ENCODE measurements at regions not wholly inside any gene's neighbourhood (a gene's known extent, or its start where the extent isn't known, plus 50 kb on each side); places are given as distances from the start of the nearest gene placed in this dataset.
"Not testable (repeated sequence)": the region's sequence is repeated elsewhere in the genome, so short reads cannot be mapped to it uniquely, and the experiment has no call there.

DNA sequence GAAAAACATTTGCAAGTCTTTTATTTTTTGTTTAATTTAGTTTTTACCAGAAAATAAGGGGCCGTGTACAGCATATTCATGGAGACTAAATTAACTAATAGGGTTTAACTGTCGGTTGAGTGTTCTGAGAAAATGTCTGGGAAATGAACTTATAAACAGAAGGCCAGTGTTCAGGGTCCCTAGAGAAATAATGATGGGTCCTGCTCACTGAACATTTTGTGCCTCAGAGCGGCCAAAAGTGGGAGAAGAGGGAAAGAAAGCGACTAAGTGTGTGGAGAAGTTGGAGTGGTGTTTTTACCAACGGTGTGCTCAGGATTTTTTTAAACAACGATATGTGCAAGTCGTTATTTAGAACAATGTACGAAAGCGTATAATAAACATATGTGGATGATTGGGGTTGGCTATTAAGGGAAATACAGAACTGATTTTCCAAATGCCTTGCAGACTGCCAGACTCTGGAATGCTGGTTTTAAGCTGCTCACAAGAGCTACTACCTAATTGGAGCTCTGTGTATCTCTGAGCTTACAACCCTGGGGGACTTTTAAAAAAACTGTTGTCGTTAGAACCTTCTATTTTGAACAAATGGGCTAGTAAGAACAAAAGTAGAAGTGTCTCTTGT lies 166.7 kb downstream of the SLC38A4 start:
- Histone ChIP-seq H3K36me3 (ENCODE audit: control insufficient read depth, insufficient read depth, low read length) (no peaks in the 10 kb centered on the region), H3K4me3 (ENCODE audit: low read length) (no peak overlapping the region), H3K27me3 (ENCODE audit: control insufficient read depth, insufficient read depth, low read length) (no peaks in the 10 kb centered on the region), H3K9me3 (replicated peaks; ENCODE audit: control insufficient read depth, low read depth, low read length) (no peaks in the 10 kb centered on the region), H3K27ac (ENCODE audit: low read length) (peak overlapping the region; percentile 64), H3K4me1 (ENCODE audit: control insufficient read depth, insufficient read depth, low read length) (peaks cover 2% of the 10 kb centered on the region)
- WGBS (ENCODE audit: insufficient coverage), result 28% methylated on average over 8 of the region's 10 CpGs
- DNase-seq, result peak; percentile 47

GRCh38 chr12:46657453-46658411 lies 168.1 kb downstream of the SLC38A4 start:
- DNase-seq, result no peak
- no CpG with 5 or more reads among the region's 4 CpGs for WGBS (ENCODE audit: insufficient coverage)
- no peak overlapping the region for H3K27ac ChIP-seq (ENCODE audit: low read length)
- no peaks in the 10 kb centered on the region for H3K36me3 ChIP-seq (ENCODE audit: control insufficient read depth, insufficient read depth, low read length)
- H3K27me3 ChIP-seq (ENCODE audit: control insufficient read depth, insufficient read depth, low read length), result no peaks in the 10 kb centered on the region
- no peak overlapping the region for H3K4me3 ChIP-seq (ENCODE audit: low read length)
- no peaks in the 10 kb centered on the region for H3K9me3 ChIP-seq (replicated peaks; ENCODE audit: control insufficient read depth, low read depth, low read length)
- peaks cover 2% of the 10 kb centered on the region for H3K4me1 ChIP-seq (ENCODE audit: control insufficient read depth, insufficient read depth, low read length)

DNA sequence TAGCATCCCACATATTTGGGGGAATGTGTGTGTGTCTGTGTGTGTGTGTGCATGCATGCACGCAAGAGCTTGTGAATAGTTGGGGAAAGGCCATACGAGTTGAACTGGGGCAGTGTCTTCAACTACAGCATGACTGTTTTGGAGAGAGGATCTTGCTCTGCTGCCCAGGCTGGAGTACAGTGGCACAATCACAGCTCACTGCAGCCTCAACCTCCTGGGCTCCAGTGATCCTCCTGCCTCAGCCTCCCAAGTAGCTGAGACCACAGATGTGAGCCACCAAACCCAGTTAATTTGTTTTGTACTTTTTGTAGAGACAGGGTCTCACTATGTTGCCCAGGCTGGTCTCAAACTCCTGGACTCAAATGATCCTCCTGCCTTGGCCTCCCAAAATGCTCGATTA lies 169.8 kb downstream of the SLC38A4 start:
- 100% methylated on average over 1 of the region's 3 CpGs for WGBS (ENCODE audit: insufficient coverage)
- H3K36me3 ChIP-seq (ENCODE audit: control insufficient read depth, insufficient read depth, low read length); H3K27me3 ChIP-seq (ENCODE audit: control insufficient read depth, insufficient read depth, low read length); DNase-seq; H3K27ac ChIP-seq (ENCODE audit: low read length); H3K4me1 ChIP-seq (ENCODE audit: control insufficient read depth, insufficient read depth, low read length); H3K9me3 ChIP-seq (replicated peaks; ENCODE audit: control insufficient read depth, low read depth, low read length); H3K4me3 ChIP-seq (ENCODE audit: low read length): not testable (repeated sequence)

DNA sequence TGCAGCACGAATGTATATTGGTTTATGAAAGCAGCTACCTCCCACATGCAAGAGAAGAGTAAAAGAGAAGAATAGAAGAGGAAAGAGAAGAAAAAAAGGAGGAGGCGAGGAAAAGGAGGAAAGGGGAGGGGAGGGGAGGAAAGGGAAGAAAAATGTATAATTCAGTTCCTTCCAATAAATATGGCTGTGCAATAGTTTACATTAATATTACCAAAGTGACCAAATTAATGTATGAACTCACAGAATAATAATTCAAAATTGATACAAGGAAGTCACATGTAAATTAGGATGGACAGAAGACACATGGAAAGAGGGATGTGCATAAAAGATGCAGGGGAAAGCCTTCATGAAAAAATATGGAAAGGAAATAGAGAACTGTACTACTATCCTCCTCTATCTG lies 172.5 kb downstream of the SLC38A4 start:
- Histone ChIP-seq H3K4me1 (ENCODE audit: control insufficient read depth, insufficient read depth, low read length) (no peaks in the 10 kb centered on the region), H3K9me3 (replicated peaks; ENCODE audit: control insufficient read depth, low read depth, low read length) (no peaks in the 10 kb centered on the region), H3K36me3 (ENCODE audit: control insufficient read depth, insufficient read depth, low read length) (no peaks in the 10 kb centered on the region), H3K27me3 (ENCODE audit: control insufficient read depth, insufficient read depth, low read length) (no peaks in the 10 kb centered on the region), H3K27ac (ENCODE audit: low read length) (no peak overlapping the region), H3K4me3 (ENCODE audit: low read length) (no peak overlapping the region)
- WGBS (ENCODE audit: insufficient coverage), result no CpG with 5 or more reads among the region's 2 CpGs
- DNase-seq, result no peak

GRCh38 chr12:46652692-46653091 lies 173.1 kb downstream of the SLC38A4 start:
- no peak for DNase-seq
- Histone ChIP-seq H3K27ac (ENCODE audit: low read length) (no peak overlapping the region), H3K4me1 (ENCODE audit: control insufficient read depth, insufficient read depth, low read length) (no peaks in the 10 kb centered on the region), H3K4me3 (ENCODE audit: low read length) (no peak overlapping the region), H3K36me3 (ENCODE audit: control insufficient read depth, insufficient read depth, low read length) (no peaks in the 10 kb centered on the region), H3K9me3 (replicated peaks; ENCODE audit: control insufficient read depth, low read depth, low read length) (no peaks in the 10 kb centered on the region), H3K27me3 (ENCODE audit: control insufficient read depth, insufficient read depth, low read length) (no peaks in the 10 kb centered on the region)

GRCh38 chr12:46650688-46651087 lies 175.1 kb downstream of the SLC38A4 start:
- no peaks in the 10 kb centered on the region for H3K27me3 ChIP-seq (ENCODE audit: control insufficient read depth, insufficient read depth, low read length)
- H3K36me3 ChIP-seq (ENCODE audit: control insufficient read depth, insufficient read depth, low read length), result no peaks in the 10 kb centered on the region
- no peak overlapping the region for H3K4me3 ChIP-seq (ENCODE audit: low read length)
- WGBS (ENCODE audit: insufficient coverage), result no CpG with 5 or more reads among the region's 4 CpGs
- H3K4me1 ChIP-seq (ENCODE audit: control insufficient read depth, insufficient read depth, low read length), result no peaks in the 10 kb centered on the region
- H3K9me3 ChIP-seq (replicated peaks; ENCODE audit: control insufficient read depth, low read depth, low read length), result no peaks in the 10 kb centered on the region
- no peak overlapping the region for H3K27ac ChIP-seq (ENCODE audit: low read length)
- DNase-seq, result no peak

GRCh38 chr12:46649433-46649832 lies 176.4 kb downstream of the SLC38A4 start:
- DNase-seq, result no peak
- Histone ChIP-seq H3K36me3 (ENCODE audit: control insufficient read depth, insufficient read depth, low read length) (no peaks in the 10 kb centered on the region), H3K9me3 (replicated peaks; ENCODE audit: control insufficient read depth, low read depth, low read length) (no peaks in the 10 kb centered on the region), H3K27me3 (ENCODE audit: control insufficient read depth, insufficient read depth, low read length) (no peaks in the 10 kb centered on the region), H3K27ac (ENCODE audit: low read length) (no peak overlapping the region), H3K4me1 (ENCODE audit: control insufficient read depth, insufficient read depth, low read length) (no peaks in the 10 kb centered on the region), H3K4me3 (ENCODE audit: low read length) (no peak overlapping the region)
- no CpG with 5 or more reads among the region's 4 CpGs for WGBS (ENCODE audit: insufficient coverage)

GRCh38 chr12:46647034-46647433 lies 178.8 kb downstream of the SLC38A4 start:
- Histone ChIP-seq H3K36me3 (ENCODE audit: control insufficient read depth, insufficient read depth, low read length) (no peaks in the 10 kb centered on the region), H3K4me1 (ENCODE audit: control insufficient read depth, insufficient read depth, low read length) (no peaks in the 10 kb centered on the region), H3K27me3 (ENCODE audit: control insufficient read depth, insufficient read depth, low read length) (no peaks in the 10 kb centered on the region), H3K27ac (ENCODE audit: low read length) (no peak overlapping the region), H3K9me3 (replicated peaks; ENCODE audit: control insufficient read depth, low read depth, low read length) (peaks cover under 1% of the 10 kb centered on the region), H3K4me3 (ENCODE audit: low read length) (no peak overlapping the region)
- WGBS (ENCODE audit: insufficient coverage), result no CpG with 5 or more reads among the region's 2 CpGs
- DNase-seq, result no peak

DNA sequence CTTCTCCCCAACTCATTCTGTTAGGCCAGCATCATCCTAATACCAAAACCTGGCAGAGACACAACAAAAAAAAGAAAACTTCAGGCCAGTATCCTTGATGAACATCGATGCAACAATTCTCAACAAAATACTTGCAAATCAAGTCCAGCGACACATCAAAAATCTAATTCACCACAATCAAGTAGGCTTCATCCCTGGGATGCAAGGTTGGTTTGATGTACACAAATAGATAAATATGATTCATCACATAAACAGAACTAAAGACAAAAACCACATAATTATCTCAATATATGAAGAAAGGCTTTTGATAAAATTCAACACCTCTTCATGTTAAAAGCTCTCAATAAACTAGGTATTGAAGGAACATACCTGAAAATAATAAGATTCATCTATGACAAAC lies 184.1 kb downstream of the SLC38A4 start:
- H3K27ac ChIP-seq (ENCODE audit: low read length); DNase-seq; H3K4me1 ChIP-seq (ENCODE audit: control insufficient read depth, insufficient read depth, low read length); H3K27me3 ChIP-seq (ENCODE audit: control insufficient read depth, insufficient read depth, low read length); H3K4me3 ChIP-seq (ENCODE audit: low read length); H3K36me3 ChIP-seq (ENCODE audit: control insufficient read depth, insufficient read depth, low read length): not testable (repeated sequence)
- no CpG with 5 or more reads among the region's 2 CpGs for WGBS (ENCODE audit: insufficient coverage)
- H3K9me3 ChIP-seq (replicated peaks; ENCODE audit: control insufficient read depth, low read depth, low read length), result peaks cover 18% of the 10 kb centered on the region

GRCh38 chr12:46635818-46636217 lies 190.0 kb downstream of the SLC38A4 start:
- no peaks in the 10 kb centered on the region for H3K36me3 ChIP-seq (ENCODE audit: control insufficient read depth, insufficient read depth, low read length)

More at GRCh38 chr12:46635818-46636217, 190.0 kb downstream of the SLC38A4 start:
- Histone ChIP-seq H3K4me3 (ENCODE audit: low read length) (no peak overlapping the region), H3K27me3 (ENCODE audit: control insufficient read depth, insufficient read depth, low read length) (no peaks in the 10 kb centered on the region), H3K9me3 (replicated peaks; ENCODE audit: control insufficient read depth, low read depth, low read length) (peaks cover 14% of the 10 kb centered on the region), H3K27ac (ENCODE audit: low read length) (no peak overlapping the region), H3K4me1 (ENCODE audit: control insufficient read depth, insufficient read depth, low read length) (no peaks in the 10 kb centered on the region)
- DNase-seq, result no peak
